Caki2 (cell line): ENCODE measurements at regions not wholly inside any gene's neighbourhood (a gene's known extent, or its start where the extent isn't known, plus 50 kb on each side); places are given as distances from the start of the nearest gene placed in this dataset.
"Not testable (repeated sequence)": the region's sequence is repeated elsewhere in the genome, so short reads cannot be mapped to it uniquely, and the experiment has no call there.

ENCODE experiments used
- DNase-seq: peaks from one replicate; pipeline ENCODE4 v3.0.0-alpha.2; 2015; ENCODE audit warnings: low read depth
- in situ Hi-C: cut with HindIII; loops from 2 replicates; pipeline ENCODE4 v1.10.0; 2016; ENCODE audit warnings: low sequenced_read_pairs, low pct_unique_long_range_greater_than_20kb, mixed read lengths

DNA sequence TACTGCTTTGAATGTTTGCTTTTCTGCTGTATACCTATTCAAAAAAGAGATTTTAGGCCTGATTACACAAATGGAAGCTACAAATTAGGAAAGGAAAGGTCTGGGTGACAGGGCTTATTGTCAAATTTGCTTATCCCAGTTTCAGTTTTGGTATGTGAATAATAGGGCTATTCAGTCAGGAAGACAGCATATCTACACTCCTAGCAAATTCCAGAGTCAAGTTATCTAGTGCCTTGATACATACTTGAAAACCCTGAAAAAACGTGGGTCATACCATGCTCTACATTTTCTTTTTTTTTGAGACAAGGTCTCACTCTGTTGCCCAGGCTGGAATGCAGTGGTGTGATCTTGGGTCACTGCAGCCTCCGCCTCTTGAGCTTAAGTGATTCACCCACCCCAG lies 59.2 kb upstream of the CCDC180 start:
- in situ Hi-C loops, DNase-seq: not testable (repeated sequence)

DNA sequence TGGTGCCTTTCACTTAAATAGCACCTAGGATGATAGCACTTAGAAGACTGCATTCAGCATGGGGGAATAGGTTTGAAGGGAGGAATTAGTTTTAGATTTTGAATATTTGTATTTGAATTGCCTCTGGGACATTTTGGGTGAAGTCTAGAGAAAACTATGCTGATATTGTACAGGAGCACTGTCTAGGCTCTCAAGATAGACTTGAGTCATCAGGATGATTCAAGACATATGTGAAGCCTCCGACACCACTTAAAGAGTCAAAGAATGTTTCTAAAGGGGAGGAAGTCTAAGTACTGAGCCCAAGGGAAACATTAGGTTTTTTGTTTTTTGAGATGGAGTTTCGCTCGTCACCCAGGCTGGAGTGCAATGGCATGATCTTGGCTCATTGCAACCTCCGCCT lies 63.9 kb upstream of the CCDC180 start:
- no peak for DNase-seq
- in situ Hi-C loops: no loop called here

DNA sequence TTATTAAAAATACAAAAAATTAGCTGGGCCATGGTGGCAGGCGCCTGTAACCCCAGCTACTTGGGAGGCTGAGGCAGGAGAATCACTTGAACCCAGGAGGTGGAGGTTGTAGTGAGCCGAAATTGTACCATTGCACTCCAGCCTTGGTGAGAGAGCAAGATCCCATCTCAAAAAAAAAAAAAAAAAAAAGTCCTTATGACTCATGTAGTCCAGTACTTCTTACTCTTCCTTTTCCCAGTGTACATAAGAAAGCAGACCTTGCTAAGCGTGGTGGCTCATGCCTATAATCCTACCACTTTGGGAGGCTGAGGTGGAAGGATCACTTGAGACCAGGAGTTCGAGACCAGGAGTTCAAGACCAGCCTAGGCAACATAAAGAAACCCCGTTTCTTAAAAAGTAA lies 66.0 kb upstream of the CCDC180 start:
- in situ Hi-C loops, DNase-seq: not testable (repeated sequence)

DNA sequence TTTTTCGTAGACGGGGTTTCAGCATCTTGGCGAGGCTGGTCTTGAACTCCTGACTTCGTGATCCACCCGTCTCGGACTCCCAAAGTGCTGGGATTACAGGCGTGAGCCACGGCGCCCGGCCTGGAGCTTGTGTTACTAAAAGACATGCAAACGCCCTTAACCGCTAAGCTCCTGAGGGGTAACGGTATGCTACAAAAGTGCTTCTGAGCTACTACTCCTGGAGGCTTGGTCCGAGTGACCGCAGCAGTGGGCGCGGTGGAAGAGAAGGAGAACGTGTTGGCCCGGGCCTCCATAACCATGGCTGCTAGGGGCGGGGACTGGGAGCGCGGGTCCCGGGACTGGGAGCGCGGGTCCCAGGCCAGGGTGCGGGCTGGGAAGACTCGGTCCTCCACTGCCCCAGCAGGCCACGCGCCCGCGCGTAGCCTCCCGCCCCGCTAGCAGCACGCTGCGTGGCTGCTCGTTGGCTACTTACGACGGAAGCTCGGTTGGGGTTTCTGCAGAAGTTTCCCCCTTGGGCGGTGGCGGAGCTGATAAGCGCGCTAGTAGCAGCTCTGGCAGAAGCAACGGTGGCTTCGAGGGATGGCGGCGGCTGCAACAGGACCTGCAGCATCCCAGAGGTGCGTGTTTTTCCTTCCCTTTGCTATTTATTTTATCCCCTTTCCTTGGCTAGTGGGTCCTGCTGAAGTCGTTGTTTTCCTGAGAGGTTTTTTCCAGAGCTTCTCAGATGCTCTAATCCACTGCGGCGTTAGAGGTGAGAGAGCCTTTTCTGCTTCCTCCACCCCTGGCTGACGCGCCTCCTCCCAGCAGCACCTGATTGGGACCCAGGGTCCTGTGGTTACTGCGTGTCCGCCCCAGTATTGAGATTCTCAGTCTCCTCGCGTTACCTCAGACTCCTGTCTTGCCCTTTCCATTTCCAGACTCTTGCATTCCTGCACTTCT lies 69.2 kb upstream of the CCDC180 start:
- DNase-seq: peak; percentile 88
- in situ Hi-C loops: no loop called here

- no peak for DNase-seq
- in situ Hi-C loops: no loop called here
Observed at GRCh38 chr9:97237311-97237786, 70.1 kb upstream of the CCDC180 start.

- DNase-seq, in situ Hi-C loops: not testable (repeated sequence)
Observed at GRCh38 chr9:97233009-97233400, 74.5 kb upstream of the CCDC180 start.

DNA sequence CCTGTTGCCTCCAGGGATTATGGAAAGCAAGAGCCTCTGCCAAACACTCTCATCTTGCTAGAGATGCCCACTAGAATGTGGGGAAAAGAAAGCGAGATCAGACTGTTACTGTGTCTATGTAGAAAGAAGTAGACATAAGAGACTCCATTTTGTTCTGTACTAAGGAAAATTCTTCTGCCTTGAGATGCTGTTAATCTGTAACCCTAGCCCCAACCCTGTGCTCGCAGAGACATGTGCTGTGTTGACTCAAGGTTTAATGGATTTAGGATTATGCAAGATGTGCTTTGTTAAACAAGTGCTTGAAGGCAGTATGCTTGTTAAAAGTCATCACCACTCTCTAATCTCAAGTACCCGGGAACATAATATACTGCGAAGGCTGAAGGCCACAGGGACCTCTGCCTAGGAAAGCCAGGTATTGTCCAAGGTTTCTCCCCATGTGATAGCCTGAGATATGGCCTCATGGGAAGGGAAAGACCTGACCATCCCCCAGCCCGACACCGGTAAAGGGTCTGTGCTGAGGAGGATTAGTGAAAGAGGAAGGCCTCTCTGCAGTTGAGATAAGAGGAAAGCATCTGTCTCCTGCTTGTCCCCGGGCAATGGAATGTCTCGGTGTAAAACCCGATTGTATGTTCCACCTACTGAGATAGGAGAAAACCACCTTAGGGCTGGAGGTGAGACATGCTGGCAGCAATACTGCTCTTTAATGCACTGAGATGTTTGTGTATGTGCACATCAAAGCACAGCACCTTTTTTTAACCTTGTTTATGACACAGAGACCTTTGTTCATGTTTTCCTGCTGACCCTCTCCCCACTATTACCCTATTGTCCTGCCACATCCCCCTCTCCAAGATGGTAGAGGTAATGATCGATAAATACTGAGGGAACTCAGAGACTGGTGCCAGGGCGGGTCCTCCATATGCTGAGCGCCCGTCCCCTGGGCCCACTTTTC lies 75.1 kb upstream of the CCDC180 start:
- DNase-seq, in situ Hi-C loops: not testable (repeated sequence)

DNA sequence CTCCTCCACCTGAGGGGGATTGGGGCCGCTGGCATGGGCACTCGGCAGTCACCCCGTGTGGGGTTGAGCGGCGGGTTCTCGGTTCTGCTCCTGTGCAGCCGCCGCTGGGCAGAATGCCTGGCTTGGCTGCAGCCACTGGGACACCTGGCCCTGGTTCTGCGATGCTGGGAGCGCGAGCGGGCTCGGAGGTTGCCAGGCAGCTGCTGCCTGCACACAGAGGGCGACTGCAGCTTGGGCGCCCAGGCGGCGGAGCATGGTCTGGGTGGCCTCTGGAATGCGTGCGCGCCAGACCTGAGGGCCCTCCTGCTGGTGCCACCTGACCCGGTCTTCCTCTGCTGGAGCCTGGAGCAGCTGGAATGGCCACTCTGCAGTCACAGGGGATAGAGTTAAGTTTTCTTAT lies 85.1 kb upstream of the CCDC180 start:
- DNase-seq, in situ Hi-C loops: not testable (repeated sequence)

DNA sequence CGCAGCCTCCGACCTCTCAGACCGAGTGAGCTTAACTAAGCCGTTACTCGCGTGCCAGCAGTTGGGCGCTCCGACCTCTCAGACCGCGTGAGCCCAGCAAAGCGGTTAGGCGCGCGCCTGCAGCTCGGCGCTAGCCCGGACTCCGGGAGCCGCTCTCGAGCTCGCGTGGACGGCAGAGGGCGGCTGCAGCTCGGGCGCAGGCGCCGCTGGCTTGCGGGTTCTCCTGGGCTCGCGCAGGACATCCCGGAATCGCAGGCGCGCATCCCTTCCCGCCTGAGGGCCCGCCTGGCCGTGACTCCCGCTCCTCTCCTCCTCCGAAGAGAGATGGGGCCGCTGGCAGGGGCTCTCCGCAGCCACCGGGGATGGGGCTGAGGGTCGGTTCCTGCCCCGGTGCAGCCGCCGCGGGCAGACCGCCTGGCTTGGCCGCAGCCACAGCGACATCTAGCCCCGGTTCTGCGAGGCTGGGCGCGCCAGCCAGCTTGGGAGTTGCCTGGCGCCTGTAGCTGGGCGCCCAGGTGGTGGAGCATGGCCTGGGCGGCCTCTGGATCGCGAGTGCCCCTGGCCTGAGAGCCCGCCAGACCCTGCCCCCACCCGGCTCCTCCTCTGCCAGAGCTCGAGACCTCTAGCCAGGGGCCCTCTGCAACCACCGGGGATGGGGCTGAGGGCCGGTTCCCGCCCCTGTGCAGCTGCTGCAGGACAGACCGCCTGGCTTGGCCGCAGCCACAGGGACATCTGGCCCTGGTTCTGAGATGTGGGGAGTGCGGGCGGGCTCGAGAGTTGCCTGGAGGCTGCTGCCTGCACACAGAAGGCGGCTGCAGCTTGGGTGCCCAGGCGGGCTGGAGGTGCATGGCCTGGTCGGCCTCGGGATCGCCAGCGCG lies 85.7 kb upstream of the CCDC180 start:
- DNase-seq: peak; percentile 76
- in situ Hi-C loops: not testable (repeated sequence)

DNA sequence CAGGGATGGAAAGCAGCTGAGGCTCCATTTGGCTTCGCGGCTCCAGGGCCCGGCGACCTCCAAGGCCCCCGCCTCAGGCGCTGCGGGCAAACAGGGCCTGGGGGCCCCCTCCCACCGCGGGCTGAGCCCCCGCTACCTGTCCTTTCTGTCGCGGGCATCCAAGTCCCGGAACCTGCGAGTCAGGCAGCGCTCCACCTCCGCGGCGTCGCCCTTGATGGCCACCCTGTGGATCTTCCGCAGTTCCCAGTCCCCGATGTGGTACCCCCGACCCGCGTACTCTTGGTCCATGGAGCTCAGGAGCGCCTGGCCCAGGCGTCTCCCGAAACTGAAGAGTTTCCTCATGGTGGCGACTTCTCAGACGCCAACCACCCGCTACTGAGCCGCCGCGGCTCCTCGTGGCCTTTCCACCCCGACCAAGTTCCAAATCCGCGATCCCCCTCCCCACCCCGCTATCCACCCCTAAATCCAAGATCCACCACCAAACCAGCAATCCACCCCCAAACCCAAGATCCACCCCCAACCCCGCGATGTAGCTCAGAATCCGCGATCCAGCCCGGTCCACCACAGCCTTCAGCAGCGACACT lies 86.5 kb upstream of the CCDC180 start:
- DNase-seq: no peak
- in situ Hi-C loops: no loop called here

GRCh38 chr9:97220396-97220795 lies 87.1 kb upstream of the CCDC180 start:
- in situ Hi-C loops, DNase-seq: not testable (repeated sequence)

- DNase-seq, in situ Hi-C loops: not testable (repeated sequence)
Observed at GRCh38 chr9:97219443-97220140, 87.9 kb upstream of the CCDC180 start.

DNA sequence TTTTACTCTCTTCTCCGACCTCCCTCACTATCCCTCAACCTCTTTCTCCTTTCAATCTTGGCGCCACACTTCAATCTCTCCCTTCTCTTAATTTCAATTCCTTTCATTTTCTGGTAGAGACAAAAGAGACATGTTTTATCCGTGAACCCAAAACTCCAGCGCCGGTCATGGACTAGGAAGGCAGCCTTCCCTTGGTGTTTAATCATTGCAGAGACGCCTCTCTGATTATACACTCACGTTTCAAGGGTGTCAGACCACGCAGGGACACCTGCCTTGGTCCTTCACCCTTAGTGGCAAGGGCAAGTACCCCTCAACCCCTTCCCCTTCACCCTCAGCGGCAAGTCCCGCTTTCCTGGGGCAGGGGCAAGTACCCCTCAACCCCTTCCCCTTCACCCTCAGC lies 92.3 kb upstream of the CCDC180 start:
- in situ Hi-C loops, DNase-seq: not testable (repeated sequence)

- in situ Hi-C loops, DNase-seq: not testable (repeated sequence)
Observed at GRCh38 chr9:97214556-97214955, 92.9 kb upstream of the CCDC180 start.

GRCh38 chr9:97199683-97200082 lies 107.8 kb upstream of the CCDC180 start:
- in situ Hi-C loops, DNase-seq: not testable (repeated sequence)

DNA sequence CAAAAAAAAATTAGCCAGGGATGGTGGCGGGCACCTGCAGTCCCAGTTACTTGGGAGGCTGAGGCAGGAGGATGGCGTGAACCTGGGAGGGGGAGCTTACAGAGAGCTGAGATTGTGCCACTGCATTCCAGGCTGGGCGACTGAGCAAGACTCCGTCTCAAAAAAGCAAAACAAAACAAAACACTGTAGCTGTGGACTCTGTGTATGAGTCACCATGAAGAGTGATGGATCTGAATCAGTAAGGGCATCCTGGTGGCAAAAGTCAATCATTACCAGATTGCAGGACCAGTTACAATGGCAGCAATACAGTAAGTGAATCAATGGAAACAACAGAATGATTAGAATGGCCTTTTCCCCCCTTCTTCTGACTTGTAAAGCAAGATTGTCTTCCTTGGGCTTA lies 113.7 kb upstream of the CCDC180 start:
- in situ Hi-C loops: not testable (repeated sequence)
- DNase-seq: peak; percentile 82

- in situ Hi-C loops: no loop called here
- DNase-seq: no peak
Observed at GRCh38 chr9:97188545-97188944, 118.9 kb upstream of the CCDC180 start.
